Prostate gland (tissue), 2 donors: ENCODE measurements at regions not wholly inside any gene's neighbourhood (a gene's known extent, or its start where the extent isn't known, plus 50 kb on each side); places are given as distances from the start of the nearest gene placed in this dataset.

Experiments used
- DNase-seq: peaks from one replicate; pipeline ENCODE4 v3.0.0-alpha.2; 2019; ENCODE audit warnings: low spot score
- H3K27ac ChIP-seq, 2 donors: fragments of 200-600 bp; sonication (generic); 2 replicates each; pipeline ENCODE4 v1.5.1; 2017 to 2019
- H3K27me3 ChIP-seq: fragments of 200-600 bp; sonication (generic); replicated peaks from 2 replicates; pipeline ENCODE4 v1.5.1; 2019; ENCODE audit not compliant: insufficient read depth
- H3K36me3 ChIP-seq, 2 donors: fragments of 200-600 bp; sonication (generic); 1 replicate in 1 of 2; 2 replicates in 1 of 2; pipeline versions ENCODE4 v1.5.1 to v1.8.1; 2017 to 2019
- H3K4me1 ChIP-seq: fragments of 200-600 bp; sonication (generic); replicated peaks from 2 replicates; pipeline ENCODE4 v1.5.1; 2019
- H3K4me3 ChIP-seq, 2 donors: fragments of 200-600 bp; sonication (generic); 2 replicates each; pipeline ENCODE4 v1.5.1; 2017 to 2019
- H3K9me3 ChIP-seq: fragments of 200-600 bp; sonication (generic); 2 replicates; pipeline ENCODE4 v1.5.1; 2017
- CTCF ChIP-seq, 4 experiments: fragments of 200-600 bp in 2 of 4; fragments of 450-650 bp in 2 of 4; sonication (generic) in 2 of 4; IDR thresholded peaks; 1 replicate in 3 of 4; 2 replicates in 1 of 4; pipeline ENCODE4 v1.5.1; 2016 to 2019; ENCODE audit warnings: antibody characterized with exemption in 4 of 4, mild to moderate bottlenecking in 2 of 4, moderate library complexity in 2 of 4
- POLR2A ChIP-seq: fragments of 450-650 bp; IDR thresholded peaks from one replicate; pipeline ENCODE4 v1.6.1; 2016; ENCODE audit warnings: antibody characterized with exemption, mild to moderate bottlenecking
- POLR2AphosphoS5 ChIP-seq: sonication (generic); formaldehyde crosslinking; IDR thresholded peaks from one replicate; pipeline ENCODE4 v1.6.1; 2017; ENCODE audit warnings: antibody characterized with exemption
- WGBS: methylation state at CpG from one replicate; pipeline ENCODE4 v1.1.5; 2018; 5-methylcytosine and 5-hydroxymethylcytosine counted together
- intact Hi-C: fragments of 100-400 bp; cut with DNase I; formaldehyde crosslinking; loops from one replicate; pipeline ENCODE4 v1.14.2; 2022

GRCh38 chr10:78584266-78584665 is 484.5 kb upstream of the ZMIZ1 start:
- Histone ChIP-seq H3K36me3 (no peaks in the 10 kb centered on the region), H3K27me3 (no peaks in the 10 kb centered on the region), H3K4me1 (no peaks in the 10 kb centered on the region), H3K9me3 (no peaks in the 10 kb centered on the region), H3K27ac (no peak overlapping the region), H3K4me3 (no peak overlapping the region)
- TF ChIP-seq POLR2A = no peak
- TF ChIP-seq POLR2AphosphoS5 = no peak
- TF ChIP-seq CTCF (IDR thresholded peaks at IDR 0.05) = no peak
- intact Hi-C loops = no loop called here
- DNase-seq = no peak
- 58% methylated on average over 4 of the region's 4 CpGs for WGBS

- no peaks in the 10 kb centered on the region for H3K27me3 ChIP-seq
- H3K9me3 ChIP-seq = no peaks in the 10 kb centered on the region
- no peaks in the 10 kb centered on the region for H3K4me1 ChIP-seq
- no peak overlapping the region for H3K27ac ChIP-seq
- TF ChIP-seq CTCF (IDR thresholded peaks at IDR 0.05) (no peak), POLR2A (no peak), POLR2AphosphoS5 (no peak)
- no peak for DNase-seq
- no peak overlapping the region for H3K4me3 ChIP-seq
- intact Hi-C loops = no loop called here
- 22% methylated on average over 7 of the region's 7 CpGs for WGBS
- no peaks in the 10 kb centered on the region for H3K36me3 ChIP-seq
Measured at GRCh38 chr10:78584681-78585080, 484.1 kb upstream of the ZMIZ1 start.

- Histone ChIP-seq H3K36me3 (no peaks in the 10 kb centered on the region), H3K27me3 (no peaks in the 10 kb centered on the region), H3K27ac (no peak overlapping the region), H3K4me1 (no peaks in the 10 kb centered on the region), H3K4me3 (no peak overlapping the region), H3K9me3 (no peaks in the 10 kb centered on the region)
- intact Hi-C loops = no loop called here
- 94% methylated on average over 4 of the region's 4 CpGs for WGBS
- TF ChIP-seq POLR2A (no peak), CTCF (IDR thresholded peaks at IDR 0.05) (no peak), POLR2AphosphoS5 (no peak)
- DNase-seq = no peak
Measured at GRCh38 chr10:78585952-78586351, 482.8 kb upstream of the ZMIZ1 start.

GRCh38 chr10:78588194-78588811 is 480.5 kb upstream of the ZMIZ1 start:
- no peak overlapping the region for H3K27ac ChIP-seq
- no peaks in the 10 kb centered on the region for H3K36me3 ChIP-seq
- DNase-seq = no peak

More at GRCh38 chr10:78588194-78588811, 480.5 kb upstream of the ZMIZ1 start:
- TF ChIP-seq CTCF (IDR thresholded peaks at IDR 0.05) = no peak
- no peak for TF ChIP-seq POLR2A
- no peak for TF ChIP-seq POLR2AphosphoS5
- intact Hi-C loops = no loop called here
- Histone ChIP-seq H3K4me3 (no peak overlapping the region), H3K27me3 (no peaks in the 10 kb centered on the region), H3K4me1 (no peaks in the 10 kb centered on the region), H3K9me3 (no peaks in the 10 kb centered on the region)
- WGBS = 57% methylated on average over 9 of the region's 9 CpGs
